PFSK-1 (cell line): ENCODE measurements at regions not wholly inside any gene's neighbourhood (a gene's known extent, or its start where the extent isn't known, plus 50 kb on each side); places are given as distances from the start of the nearest gene placed in this dataset.

Source experiments
- POLR2AphosphoS5 ChIP-seq: IDR thresholded peaks from 2 replicates; pipeline ENCODE4 v1.6.1; 2012; ENCODE audit warnings: low read depth, mild to moderate bottlenecking, control low read depth, low read length, moderate library complexity
- REST ChIP-seq, 2 experiments: IDR thresholded peaks; 2 replicates each; pipeline versions ENCODE4 v1.6.1 to v1.8.0; 2011 to 2012; ENCODE audit warnings: low read depth in 2 of 2, low read length in 2 of 2, control low read depth in 1 of 2, inconsistent platforms in 1 of 2, mild to moderate bottlenecking in 1 of 2, moderate library complexity in 1 of 2; ENCODE audit not compliant: insufficient read depth in 1 of 2
- SIN3A ChIP-seq: IDR thresholded peaks from 2 replicates; pipeline ENCODE4 v1.6.1; 2012; ENCODE audit warnings: mild to moderate bottlenecking, low read length, moderate library complexity, borderline replicate concordance; ENCODE audit not compliant: insufficient read depth

GRCh38 chr5:91229031-91229727 is 153.9 kb downstream of the ARRDC3 start:
- TF ChIP-seq SIN3A (no peak), POLR2AphosphoS5 (no peak), REST (IDR thresholded peaks at IDR 0.05; ENCODE audit: insufficient read depth in 1 of 2, low read depth in 2 of 2, low read length in 2 of 2) (no peak)
